M059J (cell line): ENCODE measurements at regions not wholly inside any gene's neighbourhood (a gene's known extent, or its start where the extent isn't known, plus 50 kb on each side); places are given as distances from the start of the nearest gene placed in this dataset.

Experiments
- DNase-seq: peaks from one replicate; pipeline ENCODE4 v3.0.0-alpha.2; 2012; ENCODE audit warnings: low read depth

GRCh38 chr18:38933322-38933721, 1367.7 kb upstream of the CELF4 start:
- peak; percentile 32 for DNase-seq

- no peak for DNase-seq
Measured at GRCh38 chr18:38932752-38933151, 1367.2 kb upstream of the CELF4 start.

- DNase-seq = no peak
Measured at GRCh38 chr18:38931754-38932050, 1366.1 kb upstream of the CELF4 start.

GRCh38 chr18:38930881-38931753, 1365.5 kb upstream of the CELF4 start:
- no peak for DNase-seq

- DNase-seq = peak; percentile 21
Measured at GRCh38 chr18:38923540-38923939, 1357.9 kb upstream of the CELF4 start.

GRCh38 chr18:38923126-38923525, 1357.5 kb upstream of the CELF4 start:
- DNase-seq = peak; percentile 40

- DNase-seq = peak; percentile 26
Measured at GRCh38 chr18:38909972-38910371, 1344.4 kb upstream of the CELF4 start.

GRCh38 chr18:38902796-38903195, 1337.2 kb upstream of the CELF4 start:
- no peak for DNase-seq

GRCh38 chr18:38900445-38900844, 1334.8 kb upstream of the CELF4 start:
- no peak for DNase-seq

GRCh38 chr18:38900031-38900430, 1334.4 kb upstream of the CELF4 start:
- DNase-seq = no peak

GRCh38 chr18:38899252-38899651, 1333.7 kb upstream of the CELF4 start:
- no peak for DNase-seq

- no peak for DNase-seq
Measured at GRCh38 chr18:38898167-38898566, 1332.6 kb upstream of the CELF4 start.

GRCh38 chr18:38895560-38895959, 1330.0 kb upstream of the CELF4 start:
- no peak for DNase-seq

- DNase-seq = no peak
Measured at GRCh38 chr18:38887671-38888020, 1322.0 kb upstream of the CELF4 start.

- no peak for DNase-seq
Measured at GRCh38 chr18:38886861-38887670, 1321.5 kb upstream of the CELF4 start.

- no peak for DNase-seq
Measured at GRCh38 chr18:38886235-38886634, 1320.6 kb upstream of the CELF4 start.

GRCh38 chr18:38884050-38884449, 1318.5 kb upstream of the CELF4 start:
- DNase-seq = no peak

- no peak for DNase-seq
Measured at GRCh38 chr18:38883111-38883510, 1317.5 kb upstream of the CELF4 start.

GRCh38 chr18:38879871-38880270, 1314.3 kb upstream of the CELF4 start:
- DNase-seq = no peak

GRCh38 chr18:38872342-38872741, 1306.7 kb upstream of the CELF4 start:
- DNase-seq = no peak

GRCh38 chr18:38868757-38869156, 1303.2 kb upstream of the CELF4 start:
- DNase-seq = no peak

GRCh38 chr18:38867680-38868079, 1302.1 kb upstream of the CELF4 start:
- DNase-seq = no peak

- DNase-seq = no peak
Measured at GRCh38 chr18:38851526-38851925, 1285.9 kb upstream of the CELF4 start.
